GM12874 (cell line): ENCODE measurements at regions not wholly inside any gene's neighbourhood (a gene's known extent, or its start where the extent isn't known, plus 50 kb on each side); places are given as distances from the start of the nearest gene placed in this dataset.

Source experiments
- CTCF ChIP-seq: IDR thresholded peaks from 2 replicates; pipeline ENCODE4 v1.5.1; 2011; ENCODE audit warnings: low read depth, mild to moderate bottlenecking, control low read depth, low read length, moderate library complexity; ENCODE audit not compliant: insufficient read depth

- no peak for TF ChIP-seq CTCF
Measured at GRCh38 chr5:17794201-17794600, 159.9 kb downstream of the TAF11L14 start.

- no peak for TF ChIP-seq CTCF
Measured at GRCh38 chr5:17794815-17795214, 160.6 kb downstream of the TAF11L14 start.

GRCh38 chr5:17796142-17796541 lies 161.9 kb downstream of the TAF11L14 start:
- no peak for TF ChIP-seq CTCF

GRCh38 chr5:17796757-17797396 lies 162.6 kb downstream of the TAF11L14 start:
- TF ChIP-seq CTCF, result no peak

GRCh38 chr5:17799521-17799920 lies 165.3 kb downstream of the TAF11L14 start:
- TF ChIP-seq CTCF, result no peak

GRCh38 chr5:17801595-17801994 lies 167.3 kb downstream of the TAF11L14 start:
- TF ChIP-seq CTCF, result no peak

- no peak for TF ChIP-seq CTCF
Measured at GRCh38 chr5:17802256-17802655, 168.0 kb downstream of the TAF11L14 start.

GRCh38 chr5:17803971-17804370 lies 169.7 kb downstream of the TAF11L14 start:
- no peak for TF ChIP-seq CTCF
